ENCODE measurements at regions not wholly inside any gene's neighbourhood (a gene's known extent, or its start where the extent isn't known, plus 50 kb on each side); places are given as distances from the start of the nearest gene placed in this dataset.

DNA sequence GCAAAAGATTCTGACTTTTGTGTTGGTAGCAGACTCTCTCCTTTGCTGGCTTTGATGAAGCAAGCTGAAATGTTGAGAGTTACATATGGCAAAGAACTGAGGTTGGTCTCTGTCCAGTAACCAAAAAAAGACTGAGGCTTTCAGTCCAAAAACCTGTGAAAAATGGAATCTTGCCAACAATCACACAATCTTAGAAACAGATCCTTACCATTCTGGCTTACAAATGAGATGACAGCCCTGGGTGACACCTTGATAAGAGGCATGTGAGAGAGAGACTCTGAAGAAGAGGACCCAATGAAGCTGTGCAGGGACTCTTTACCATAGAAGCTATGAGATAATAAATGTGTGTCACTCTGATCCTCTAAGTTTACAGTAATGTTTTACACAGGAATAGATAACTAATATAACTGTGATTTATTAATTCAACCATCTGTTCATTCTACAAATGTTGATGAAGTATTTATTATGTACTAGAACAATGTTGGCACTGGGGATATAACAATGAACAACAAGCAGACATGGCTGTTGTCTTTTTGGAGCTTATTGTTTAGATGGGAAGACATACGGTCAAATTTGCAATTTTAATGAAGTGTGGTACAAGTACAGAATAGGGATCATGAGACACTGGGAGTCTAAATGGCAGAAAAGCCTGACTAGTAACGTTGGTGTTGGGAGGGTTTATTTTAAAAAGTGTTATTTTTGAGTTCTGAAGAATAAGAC, 251.0 kb downstream of the OLFM3 start:
- no peak overlapping the region for H2BK20ac ChIP-seq (ENCODE audit: low read length)
- CTCF ChIA-PET (ENCODE audit: partially characterized antibody) = interaction anchor here (0.6 kb wide), 1 partner anchor 754 kb away, joined by 3 read pairs; no protein-coding TSS in a partner anchor
- H3K4me2 ChIP-seq (ENCODE audit: insufficient read depth in 1 of 2, low read depth in 2 of 2, low read length in 2 of 2) = no peak overlapping the region
- FAIRE-seq = no peak
- no peak overlapping the region for H2BK120ac ChIP-seq (replicated peaks; ENCODE audit: low read depth, low read length)
- no peak overlapping the region for H3K27ac ChIP-seq (ENCODE audit: low read depth, low read length)
- no peaks in the 10 kb centered on the region for H3K9me3 ChIP-seq (ENCODE audit: insufficient read depth in 2 of 2, low read depth in 1 of 2, low read length in 1 of 2)
- H3K36me3 ChIP-seq (ENCODE audit: control insufficient read depth in 2 of 4, insufficient read depth in 4 of 4, low read length in 3 of 4) = no peaks in the 10 kb centered on the region
- H3K79me1 ChIP-seq (ENCODE audit: low read depth, low read length) = no peaks in the 10 kb centered on the region
- H3K79me2 ChIP-seq (ENCODE audit: control insufficient read depth in 1 of 2, insufficient read depth in 2 of 2, low read length in 2 of 2) = no peaks in the 10 kb centered on the region
- no peak overlapping the region for H3K14ac ChIP-seq (ENCODE audit: insufficient read length)
- H4K20me1 ChIP-seq (replicated peaks in 1 of 2; ENCODE audit: control insufficient read depth in 1 of 2, insufficient read depth in 2 of 2, low read length in 2 of 2) = no peaks in the 10 kb centered on the region
- H3K9ac ChIP-seq (replicated peaks in 1 of 4; ENCODE audit: extremely low read depth in 1 of 4, low read depth in 3 of 4, low read length in 3 of 4) = no peak overlapping the region
- WGBS, 2 experiments (ENCODE audit: extremely low coverage in 1 of 2, insufficient coverage in 1 of 2, insufficient read length in 1 of 2, insufficient replicate concordance in 2 of 2, low coverage in 1 of 2, low lambda C conversion rate in 2 of 2, missing lambda C conversion rate in 1 of 2) = 76% methylated on average over 2 of the region's 2 CpGs; no CpG with 5 or more reads in 1 of the 2 experiments
- no peak overlapping the region for H2BK15ac ChIP-seq (ENCODE audit: low read length)
- POLR2A ChIA-PET (ENCODE audit: partially characterized antibody) = no interaction called here
- no peak overlapping the region for H2BK5ac ChIP-seq (ENCODE audit: low read depth, low read length)
- H4K8ac ChIP-seq (ENCODE audit: extremely low read depth, insufficient read depth, low read length) = no peak overlapping the region
- no peak overlapping the region for H3K56ac ChIP-seq (replicated peaks; ENCODE audit: insufficient read length, low read depth, low read length)
- no peak for TF ChIP-seq SAP30 (IDR thresholded peaks at IDR 0.05; ENCODE audit: insufficient read depth, insufficient replicate concordance, low read length)
- no peak overlapping the region for H2BK12ac ChIP-seq (ENCODE audit: low read depth, low read length)
- peaks cover 0 to 3% (median 1%) of the 10 kb centered on the region in 4 experiments; a peak in 2 of 7 replicates for H3K4me1 ChIP-seq (replicated peaks in 1 of 4; ENCODE audit: control insufficient read depth in 3 of 4, insufficient read depth in 4 of 4, low read length in 3 of 4)
- H3K4ac ChIP-seq (replicated peaks; ENCODE audit: insufficient read length, low read depth, low read length) = no peak overlapping the region
- no peak overlapping the region for H3K23ac ChIP-seq (ENCODE audit: insufficient read length)
- no peak overlapping the region for H3K18ac ChIP-seq (ENCODE audit: extremely low read depth, low read length)
- H2AK5ac ChIP-seq (ENCODE audit: low read depth, low read length) = no peak overlapping the region
- no peak overlapping the region for H3K4me3 ChIP-seq (ENCODE audit: extremely low read depth in 1 of 4, insufficient read depth in 2 of 4, low read depth in 3 of 4, low read length in 4 of 4)
- DNase-seq (ENCODE audit: low read depth in 1 of 2, low spot score in 2 of 2) = no peak
- H4K5ac ChIP-seq (ENCODE audit: insufficient read length, low read depth, low read length) = no peak overlapping the region
- no peaks in the 10 kb centered on the region for H3K27me3 ChIP-seq (replicated peaks in 1 of 4; ENCODE audit: control insufficient read depth in 3 of 4, extremely low read depth in 1 of 4, insufficient read depth in 3 of 4, low read length in 3 of 4)
- no peak overlapping the region for H2AFZ ChIP-seq (ENCODE audit: low read length)
- no peak overlapping the region for H4K91ac ChIP-seq (replicated peaks; ENCODE audit: insufficient read length, low read length)
- H3K23me2 ChIP-seq (ENCODE audit: low read depth, low read length) = no peaks in the 10 kb centered on the region
